Gastroesophageal sphincter (tissue), 4 donors: ENCODE measurements at regions not wholly inside any gene's neighbourhood (a gene's known extent, or its start where the extent isn't known, plus 50 kb on each side); places are given as distances from the start of the nearest gene placed in this dataset.

Experiments
- ATAC-seq: fragments of 150-250 bp; one replicate; pipeline ENCODE4 v1.9.1; 2016; ENCODE audit warnings: mild to moderate bottlenecking, moderate library complexity
- H3K27ac ChIP-seq, 4 donors: fragments of 200-600 bp; sonication (generic) in 3 of 4; 1 replicate in 3 of 4; 2 replicates in 1 of 4; pipeline ENCODE4 v1.5.1; 2016 to 2019
- H3K27me3 ChIP-seq: fragments of 200-600 bp; sonication (generic); one replicate; pipeline ENCODE4 v1.5.1; 2019
- H3K36me3 ChIP-seq, 2 donors: fragments of 200-600 bp; sonication (generic); one replicate each; pipeline ENCODE4 v1.5.1; 2019; ENCODE audit warnings: control low read depth in 1 of 2
- H3K4me1 ChIP-seq, 3 donors: fragments of 200-600 bp; sonication (generic); 1 replicate in 2 of 3; 2 replicates in 1 of 3; pipeline ENCODE4 v1.5.1; 2016 to 2019; ENCODE audit warnings: control low read depth in 2 of 3
- H3K4me3 ChIP-seq, 2 donors: fragments of 200-600 bp; sonication (generic); one replicate each; pipeline ENCODE4 v1.5.1; 2019; ENCODE audit warnings: mild to moderate bottlenecking in 1 of 2, moderate library complexity in 1 of 2
- H3K9me3 ChIP-seq, 3 donors: fragments of 200-600 bp; sonication (generic); one replicate each; pipeline ENCODE4 v1.5.1; 2017 to 2019; ENCODE audit warnings: control low read depth in 2 of 3
- CTCF ChIP-seq, 4 experiments: fragments of 200-600 bp in 2 of 4; fragments of 450-650 bp in 2 of 4; sonication (generic) in 1 of 4; IDR thresholded peaks; one replicate each; pipeline ENCODE4 v1.5.1; 2017 to 2019; ENCODE audit warnings: antibody characterized with exemption in 4 of 4, mild to moderate bottlenecking in 2 of 4, moderate library complexity in 2 of 4
- EP300 ChIP-seq: sonication (generic); formaldehyde crosslinking; IDR thresholded peaks from one replicate; pipeline ENCODE4 v1.6.1; 2017; ENCODE audit warnings: antibody characterized with exemption, mild to moderate bottlenecking
- POLR2A ChIP-seq, 2 donors: fragments of 450-650 bp; IDR thresholded peaks; one replicate each; pipeline ENCODE4 v1.6.1; 2017; ENCODE audit warnings: antibody characterized with exemption in 2 of 2, mild to moderate bottlenecking in 2 of 2, moderate library complexity in 1 of 2
- POLR2AphosphoS5 ChIP-seq: sonication (generic); formaldehyde crosslinking; IDR thresholded peaks from one replicate; pipeline ENCODE4 v1.6.1; 2017; ENCODE audit warnings: antibody characterized with exemption
- WGBS, 2 donors: methylation state at CpG; one replicate each; pipeline ENCODE4 v1.1.5; 2018; ENCODE audit warnings: low coverage in 1 of 2; 5-methylcytosine and 5-hydroxymethylcytosine counted together

- Histone ChIP-seq H3K27ac (no peak overlapping the region), H3K4me3 (no peak overlapping the region), H3K4me1 (peaks cover 0 to 2% (median 0%) of the 10 kb centered on the region in 3 donors), H3K27me3 (no peaks in the 10 kb centered on the region), H3K9me3 (no peaks in the 10 kb centered on the region), H3K36me3 (no peaks in the 10 kb centered on the region)
- no peak for ATAC-seq
- no peak for TF ChIP-seq EP300
- no peak for TF ChIP-seq CTCF (IDR thresholded peaks at IDR 0.05)
- no peak for TF ChIP-seq POLR2A (IDR thresholded peaks at IDR 0.05)
- TF ChIP-seq POLR2AphosphoS5, result no peak
- WGBS, 2 donors, result 69 to 80% methylated on average over 1 to 2 of the region's 2 CpGs
These were observed 480.5 kb upstream of the RAG2 start for GRCh38 chr11:37078521-37078920.

DNA sequence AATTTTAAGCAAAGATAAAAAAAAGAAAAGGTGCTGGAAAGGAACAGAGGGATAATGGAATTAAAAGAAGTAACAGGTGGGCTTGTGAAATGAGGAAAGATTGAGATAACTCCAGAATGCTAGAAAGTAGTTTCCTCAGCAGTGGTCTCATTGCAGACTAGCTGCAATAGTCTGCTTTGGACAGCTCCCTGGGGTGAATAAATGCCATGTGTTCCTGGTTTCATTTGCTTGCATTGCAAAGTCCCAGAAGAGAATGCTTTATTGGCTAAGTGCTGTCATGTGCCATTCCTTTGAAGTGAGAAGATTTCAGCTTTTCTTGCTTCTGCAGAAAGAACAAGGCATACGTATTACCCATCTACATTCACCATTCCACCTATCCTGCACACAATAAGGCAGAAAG is 478.8 kb upstream of the RAG2 start:
- ATAC-seq, result no peak
- H3K4me1 ChIP-seq, result peaks cover 0 to 15% (median 2%) of the 10 kb centered on the region in 3 donors
- TF ChIP-seq EP300 (no peak), POLR2A (IDR thresholded peaks at IDR 0.05) (no peak)
- H3K36me3 ChIP-seq, result no peaks in the 10 kb centered on the region
- no peak overlapping the region for H3K27ac ChIP-seq
- H3K9me3 ChIP-seq, result no peaks in the 10 kb centered on the region
- H3K27me3 ChIP-seq, result no peaks in the 10 kb centered on the region
- no peak overlapping the region for H3K4me3 ChIP-seq
- WGBS, 2 donors, result 64 to 80% methylated on average over 1 of the region's 1 CpG

DNA sequence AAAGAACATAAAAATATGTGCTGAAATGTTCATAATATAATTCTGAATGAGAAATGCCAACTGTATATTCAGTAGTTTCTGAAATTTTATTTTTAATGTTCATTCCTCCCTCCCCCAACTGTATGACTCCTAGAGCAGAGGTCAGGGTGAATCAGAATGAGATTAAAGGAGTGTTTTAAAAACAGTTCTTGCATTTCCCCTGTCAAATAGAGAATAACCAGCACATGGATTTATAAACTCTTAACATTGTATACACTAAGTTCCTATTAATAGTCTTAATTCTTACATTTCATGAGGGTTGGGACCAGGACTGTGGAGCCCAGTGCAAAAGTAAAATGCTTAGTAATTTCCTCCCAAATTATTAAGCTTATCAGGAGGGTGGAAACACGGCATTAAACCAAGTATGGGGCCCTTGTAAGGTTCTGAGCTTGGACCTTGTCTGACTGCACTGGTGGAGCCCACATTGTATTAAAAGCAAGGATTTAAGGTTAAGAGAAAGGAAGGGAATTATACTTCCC is 474.6 kb upstream of the RAG2 start:
- Histone ChIP-seq H3K36me3 (no peaks in the 10 kb centered on the region), H3K27ac (no peak overlapping the region), H3K27me3 (no peaks in the 10 kb centered on the region), H3K4me1 (peaks cover 0 to 15% (median 2%) of the 10 kb centered on the region in 3 donors), H3K4me3 (no peak overlapping the region), H3K9me3 (no peaks in the 10 kb centered on the region)
- WGBS, 2 donors, result 0 to 13% methylated on average over 1 of the region's 1 CpG
- TF ChIP-seq CTCF (IDR thresholded peaks at IDR 0.05) (no peak), POLR2AphosphoS5 (peak; percentile 80), POLR2A (IDR thresholded peaks at IDR 0.05) (no peak)
- ATAC-seq, result no peak

DNA sequence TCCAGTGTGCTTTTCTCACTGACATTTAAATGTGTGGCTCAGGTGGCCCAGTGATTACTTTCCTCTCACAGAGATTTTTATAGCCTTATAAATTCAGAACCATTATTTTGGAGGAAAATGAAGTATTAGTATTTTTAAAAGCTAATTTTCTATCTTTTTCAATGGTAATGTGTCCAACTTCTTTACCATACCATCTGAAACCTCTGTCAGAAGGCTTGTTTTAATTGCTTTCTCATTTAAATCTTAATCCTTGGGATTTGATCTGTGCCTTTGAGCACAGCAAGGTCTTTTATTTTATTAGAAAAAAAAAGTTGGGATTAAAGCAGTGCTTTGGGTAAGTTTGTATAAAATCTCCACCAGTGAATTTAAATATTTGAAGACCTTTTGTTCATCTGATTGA is 452.3 kb upstream of the RAG2 start:
- ATAC-seq, result no peak
- TF ChIP-seq EP300, result no peak
- TF ChIP-seq POLR2A (IDR thresholded peaks at IDR 0.05), result no peak
- H3K4me3 ChIP-seq, result no peak overlapping the region
- no peaks in the 10 kb centered on the region for H3K9me3 ChIP-seq
- no peak overlapping the region for H3K27ac ChIP-seq
- H3K4me1 ChIP-seq, result no peaks in the 10 kb centered on the region
- H3K36me3 ChIP-seq, result no peaks in the 10 kb centered on the region
- H3K27me3 ChIP-seq, result no peaks in the 10 kb centered on the region

DNA sequence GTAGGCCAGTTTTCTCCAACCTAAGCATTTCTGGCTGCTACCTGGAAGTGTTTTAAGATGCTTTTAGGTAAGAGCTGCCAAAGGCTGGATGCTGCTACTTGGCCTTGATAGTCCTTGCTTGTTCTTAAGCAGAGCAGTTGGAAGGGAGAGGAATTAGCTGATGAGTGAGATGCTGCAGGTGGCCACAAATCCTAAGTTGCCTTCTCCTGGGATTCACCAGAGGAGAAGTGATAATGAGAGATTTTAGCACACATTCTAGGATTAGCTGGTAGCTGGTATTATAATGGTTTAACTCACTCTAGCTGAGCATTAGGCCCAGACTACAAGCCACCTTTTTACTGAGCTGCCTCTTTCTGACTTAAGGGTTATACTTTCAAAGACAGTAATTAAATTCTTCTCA is 442.9 kb upstream of the RAG2 start:
- Histone ChIP-seq H3K9me3 (no peaks in the 10 kb centered on the region), H3K36me3 (no peaks in the 10 kb centered on the region), H3K4me3 (no peak overlapping the region), H3K27me3 (no peaks in the 10 kb centered on the region), H3K4me1 (no peaks in the 10 kb centered on the region), H3K27ac (no peak overlapping the region)
- ATAC-seq, result no peak
- TF ChIP-seq POLR2A (IDR thresholded peaks at IDR 0.05) (no peak), POLR2AphosphoS5 (no peak), CTCF (IDR thresholded peaks at IDR 0.05) (no peak), EP300 (no peak)

DNA sequence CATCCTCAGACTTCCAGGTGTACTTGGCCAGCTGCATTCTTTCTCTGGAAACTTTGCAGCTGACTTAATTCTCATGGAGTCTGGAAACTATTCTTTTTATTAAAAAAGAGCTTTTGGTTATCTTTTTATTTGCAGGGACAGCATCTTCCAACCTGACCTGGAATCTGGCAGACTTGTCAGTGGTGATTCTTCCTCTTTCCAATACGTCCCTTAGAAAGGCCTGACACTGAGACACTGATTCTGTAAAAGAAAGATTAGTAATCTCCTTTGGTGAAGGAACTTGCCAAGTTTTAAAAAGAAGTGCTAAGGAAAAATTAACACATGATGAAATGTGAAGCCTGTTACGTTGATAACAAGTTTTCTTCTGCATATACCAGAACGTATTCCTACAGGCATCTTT is 440.9 kb upstream of the RAG2 start:
- WGBS, 2 donors, result 19 to 72% methylated on average over 2 to 3 of the region's 3 CpGs
- no peak overlapping the region for H3K27ac ChIP-seq

More for the DNA sequence above, 440.9 kb upstream of the RAG2 start:
- no peak for ATAC-seq
- TF ChIP-seq POLR2A (IDR thresholded peaks at IDR 0.05), result no peak
- TF ChIP-seq POLR2AphosphoS5, result no peak
- TF ChIP-seq EP300, result no peak
- no peak for TF ChIP-seq CTCF (IDR thresholded peaks at IDR 0.05)
- Histone ChIP-seq H3K4me3 (no peak overlapping the region), H3K36me3 (no peaks in the 10 kb centered on the region), H3K27me3 (no peaks in the 10 kb centered on the region), H3K9me3 (no peaks in the 10 kb centered on the region), H3K4me1 (no peaks in the 10 kb centered on the region)
